Keratinocyte (primary cell): ENCODE measurements at regions not wholly inside any gene's neighbourhood (a gene's known extent, or its start where the extent isn't known, plus 50 kb on each side); places are given as distances from the start of the nearest gene placed in this dataset.

Source experiments
- CTCF ChIP-seq, 3 experiments: IDR thresholded peaks in 1 of 3; conservative IDR thresholded peaks in 1 of 3; optimal IDR thresholded peaks in 1 of 3; 2 replicates in 2 of 3; 3 replicates in 1 of 3; pipeline versions ENCODE3 to v1.5.1; 2011; ENCODE audit warnings: low read length in 3 of 3, mild to moderate bottlenecking in 3 of 3, moderate library complexity in 2 of 3, control low read depth in 1 of 3, inconsistent platforms in 1 of 3; ENCODE audit not compliant: insufficient read depth in 2 of 3; ENCODE audit errors: extremely low read depth in 1 of 3
- EZH2 ChIP-seq: IDR thresholded peaks from one replicate; pipeline ENCODE4 v1.6.1; 2012; ENCODE audit warnings: inconsistent platforms, mild to moderate bottlenecking, low read length, moderate library complexity

GRCh38 chr10:36066102-36066501 is 424.0 kb upstream of the FZD8 start:
- TF ChIP-seq EZH2, result no peak
- no peak for TF ChIP-seq CTCF (optimal IDR thresholded peaks at IDR 0.05 in 1 of 3, IDR thresholded peaks at IDR 0.05 in 1 of 3, conservative IDR thresholded peaks at IDR 0.05 in 1 of 3; ENCODE audit: extremely low read depth in 1 of 3, insufficient read depth in 2 of 3, low read length in 3 of 3)
